ENCODE measurements at regions not wholly inside any gene's neighbourhood (a gene's known extent, or its start where the extent isn't known, plus 50 kb on each side); places are given as distances from the start of the nearest gene placed in this dataset.

- DNase-seq: no peak
Observed at GRCh38 chr4:34010751-34011519, 2233.4 kb downstream of the ARAP2 start.

- no peak for DNase-seq
Observed at GRCh38 chr4:34035225-34035624, 2209.1 kb downstream of the ARAP2 start.

- no peak for DNase-seq
Observed at GRCh38 chr4:34037280-34037679, 2207.0 kb downstream of the ARAP2 start.

GRCh38 chr4:34039766-34040165 lies 2204.5 kb downstream of the ARAP2 start:
- DNase-seq: no peak

GRCh38 chr4:34043131-34043530 lies 2201.2 kb downstream of the ARAP2 start:
- no peak for DNase-seq

GRCh38 chr4:34046580-34046979 lies 2197.7 kb downstream of the ARAP2 start:
- DNase-seq: no peak

- DNase-seq: no peak
Observed at GRCh38 chr4:34047363-34047762, 2197.0 kb downstream of the ARAP2 start.

GRCh38 chr4:34066126-34066525 lies 2178.2 kb downstream of the ARAP2 start:
- no peak for DNase-seq

- no peak for DNase-seq
Observed at GRCh38 chr4:34091451-34091850, 2152.9 kb downstream of the ARAP2 start.

GRCh38 chr4:34094114-34094513 lies 2150.2 kb downstream of the ARAP2 start:
- no peak for DNase-seq

GRCh38 chr4:34105311-34105710 lies 2139.0 kb downstream of the ARAP2 start:
- DNase-seq: no peak

GRCh38 chr4:34108391-34108790 lies 2135.9 kb downstream of the ARAP2 start:
- no peak for DNase-seq

GRCh38 chr4:34112573-34112972 lies 2131.7 kb downstream of the ARAP2 start:
- no peak for DNase-seq

- DNase-seq: no peak
Observed at GRCh38 chr4:34138385-34138784, 2105.9 kb downstream of the ARAP2 start.

GRCh38 chr4:34139346-34139745 lies 2105.0 kb downstream of the ARAP2 start:
- DNase-seq: no peak

GRCh38 chr4:34148322-34148908 lies 2095.9 kb downstream of the ARAP2 start:
- no peak for DNase-seq

- no peak for DNase-seq
Observed at GRCh38 chr4:34157547-34157946, 2086.8 kb downstream of the ARAP2 start.

GRCh38 chr4:34158878-34159277 lies 2085.4 kb downstream of the ARAP2 start:
- DNase-seq: no peak

GRCh38 chr4:34170946-34171345 lies 2073.4 kb downstream of the ARAP2 start:
- DNase-seq: no peak

GRCh38 chr4:34176609-34177008 lies 2067.7 kb downstream of the ARAP2 start:
- DNase-seq: no peak

GRCh38 chr4:34178476-34178875 lies 2065.8 kb downstream of the ARAP2 start:
- DNase-seq: no peak

- DNase-seq: no peak
Observed at GRCh38 chr4:34181311-34181841, 2062.9 kb downstream of the ARAP2 start.

GRCh38 chr4:34181891-34182290 lies 2062.4 kb downstream of the ARAP2 start:
- DNase-seq: no peak

GRCh38 chr4:34182306-34182705 lies 2062.0 kb downstream of the ARAP2 start:
- DNase-seq: no peak

GRCh38 chr4:34183926-34184325 lies 2060.4 kb downstream of the ARAP2 start:
- no peak for DNase-seq

All from NCI-H187 treated with DMSO at 0.1 percent for 48 hours (cell line).